ENCODE measurements at regions not wholly inside any gene's neighbourhood (a gene's known extent, or its start where the extent isn't known, plus 50 kb on each side); places are given as distances from the start of the nearest gene placed in this dataset.
A peak's percentile ranks its signal among the peaks of the same experiment; 100 is the strongest.

GRCh38 chr2:19736191-19736831 lies 165.5 kb downstream of the TTC32 start:
- H3K4me3 ChIP-seq (ENCODE audit: low read length), result no peak overlapping the region
- DNase-seq (ENCODE audit: low read depth, low spot score), result no peak

DNA sequence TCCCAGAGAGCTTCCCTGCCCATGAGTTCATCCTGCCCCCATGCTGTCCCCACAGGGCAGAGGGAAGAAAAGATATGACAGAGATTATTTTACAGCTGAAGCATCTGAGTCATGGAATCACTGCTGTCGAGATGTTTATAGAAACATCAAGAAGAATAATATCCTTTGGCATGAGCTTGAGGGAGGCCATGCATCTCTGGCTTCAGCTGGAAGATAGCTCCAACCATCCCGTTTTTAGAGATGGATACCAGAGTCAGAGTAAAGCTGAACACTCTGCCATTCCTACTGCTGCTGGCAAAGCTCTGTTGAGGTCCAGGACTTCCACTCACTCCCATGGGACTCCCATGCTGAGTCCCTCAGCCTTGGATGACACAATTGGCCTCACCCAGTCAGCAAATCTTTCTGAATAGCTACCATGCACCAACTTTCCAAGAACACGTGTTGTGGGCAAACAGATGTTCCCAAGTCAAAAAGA lies 167.8 kb downstream of the TTC32 start:
- DNase-seq (ENCODE audit: low read depth, low spot score), result no peak

DNA sequence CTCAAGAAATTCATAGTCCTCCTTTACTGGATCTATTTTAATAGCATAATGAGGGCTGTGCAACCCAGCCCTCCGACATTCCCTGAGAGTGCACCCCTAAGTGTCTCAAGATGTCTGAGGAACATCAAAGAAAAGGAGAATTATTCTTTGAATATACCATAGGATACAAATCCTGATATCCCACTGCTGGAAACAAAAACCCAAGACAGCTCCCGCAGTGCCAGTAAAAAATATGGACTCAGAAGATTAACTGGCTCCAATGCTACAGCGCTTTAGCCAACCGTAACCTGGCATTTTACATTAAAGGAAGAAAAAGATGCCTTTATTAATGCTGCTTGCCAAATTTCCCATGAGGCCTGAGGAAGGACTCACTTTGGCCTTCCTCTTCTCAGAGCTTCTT lies 168.4 kb downstream of the TTC32 start:
- no peak overlapping the region for H3K4me3 ChIP-seq (ENCODE audit: low read length)
- DNase-seq (ENCODE audit: low read depth, low spot score), result no peak

More for the DNA sequence above, 167.8 kb downstream of the TTC32 start:
- no peak overlapping the region for H3K4me3 ChIP-seq (ENCODE audit: low read length)

GRCh38 chr2:19732255-19732654 lies 169.5 kb downstream of the TTC32 start:
- DNase-seq (ENCODE audit: low read depth, low spot score), result no peak
- no peak overlapping the region for H3K4me3 ChIP-seq (ENCODE audit: low read length)

GRCh38 chr2:19731515-19731914 lies 170.3 kb downstream of the TTC32 start:
- H3K4me3 ChIP-seq (ENCODE audit: low read length), result no peak overlapping the region
- DNase-seq (ENCODE audit: low read depth, low spot score), result no peak

GRCh38 chr2:19731037-19731436 lies 170.7 kb downstream of the TTC32 start:
- DNase-seq (ENCODE audit: low read depth, low spot score), result no peak
- no peak overlapping the region for H3K4me3 ChIP-seq (ENCODE audit: low read length)

DNA sequence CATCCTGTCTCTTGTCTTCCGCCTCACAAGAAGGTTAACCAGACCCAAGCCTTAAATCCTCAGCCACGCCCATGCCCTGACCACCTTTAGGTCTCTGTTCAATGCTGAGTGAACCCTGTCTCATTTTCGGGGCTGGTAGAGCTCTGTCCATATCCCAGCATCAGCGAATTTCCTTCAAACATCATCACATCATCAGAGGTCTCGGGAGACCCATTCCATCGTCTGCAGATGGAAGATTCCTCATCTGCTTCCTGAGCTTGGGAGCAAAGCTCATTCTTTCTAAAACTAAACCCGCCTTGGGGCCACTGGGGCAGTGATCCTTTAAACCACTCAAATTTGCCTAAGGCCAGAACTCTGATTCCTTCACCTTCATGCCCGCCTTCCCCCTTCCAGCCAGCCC lies 173.7 kb downstream of the TTC32 start:
- no peak for DNase-seq (ENCODE audit: low read depth, low spot score)
- no peak overlapping the region for H3K4me3 ChIP-seq (ENCODE audit: low read length)

- no peak for DNase-seq (ENCODE audit: low read depth, low spot score)
These were observed 176.4 kb downstream of the TTC32 start for GRCh38 chr2:19725392-19725791.

DNA sequence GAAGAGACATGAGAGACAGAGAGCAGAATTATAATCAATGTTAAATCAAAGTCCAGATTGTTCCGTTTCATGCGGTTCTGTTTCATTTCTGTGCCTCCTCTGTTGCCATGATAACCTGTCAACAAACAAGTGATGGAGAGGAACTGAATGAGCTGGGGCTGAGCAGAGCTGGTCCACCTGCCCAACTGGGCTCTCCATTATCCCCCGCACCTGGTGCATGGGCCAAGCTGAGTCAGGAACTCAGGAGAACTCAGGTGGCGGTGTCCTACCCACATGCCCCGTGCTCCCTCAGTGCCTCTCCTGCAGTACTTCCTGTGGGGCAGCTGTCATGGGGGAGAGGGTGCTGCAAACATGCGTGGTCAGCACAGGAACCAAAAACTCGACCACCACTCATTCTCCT lies 178.8 kb downstream of the TTC32 start:
- no peak for DNase-seq (ENCODE audit: low read depth, low spot score)

More at GRCh38 chr2:19725392-19725791, 176.4 kb downstream of the TTC32 start:
- no peak overlapping the region for H3K4me3 ChIP-seq (ENCODE audit: low read length)

DNA sequence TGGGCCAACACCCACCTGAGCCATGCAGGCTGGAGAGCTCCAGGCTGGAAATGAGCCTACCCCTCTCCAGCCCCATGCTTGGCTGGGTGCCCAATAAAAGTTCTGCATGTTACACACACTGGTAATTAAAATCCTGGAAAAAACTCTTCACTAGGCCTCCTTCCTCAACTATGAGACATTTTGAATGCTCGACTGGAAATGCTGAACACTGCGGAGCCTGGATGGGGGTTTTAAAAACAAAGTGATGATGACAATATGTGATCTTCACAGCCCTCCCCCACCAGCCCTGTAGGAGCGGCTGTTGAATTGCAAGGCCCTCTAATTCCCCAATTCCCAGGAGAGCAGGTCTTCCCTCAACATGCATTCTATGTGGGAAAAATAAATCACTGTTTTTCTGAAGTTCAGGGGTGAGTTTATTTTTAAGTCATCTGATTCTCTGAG lies 179.2 kb downstream of the TTC32 start:
- no peak for DNase-seq (ENCODE audit: low read depth, low spot score)
- H3K4me3 ChIP-seq (ENCODE audit: low read length), result no peak overlapping the region

More for the DNA sequence above, 178.8 kb downstream of the TTC32 start:
- H3K4me3 ChIP-seq (ENCODE audit: low read length), result no peak overlapping the region

GRCh38 chr2:19720306-19720705 lies 181.5 kb downstream of the TTC32 start:
- no peak for DNase-seq (ENCODE audit: low read depth, low spot score)

DNA sequence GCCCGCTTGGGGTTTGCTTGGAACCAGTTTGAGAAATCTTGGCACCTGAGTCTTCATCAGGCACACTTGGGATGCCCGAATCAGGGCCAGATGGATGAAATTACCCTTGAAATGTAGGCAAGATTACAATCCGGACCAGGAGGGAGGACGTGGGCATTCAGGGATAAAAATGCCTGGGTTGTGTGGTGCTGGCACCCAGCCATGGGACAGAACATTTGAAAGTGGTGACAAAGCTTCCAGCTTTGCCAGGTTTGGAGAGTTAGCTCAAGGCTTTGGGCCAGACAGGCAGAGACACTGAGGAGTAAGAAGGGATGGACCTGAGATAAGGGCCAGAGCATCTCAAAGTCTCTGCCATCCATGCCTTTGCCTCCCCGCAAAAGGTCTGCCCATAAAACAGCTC lies 182.2 kb downstream of the TTC32 start:
- DNase-seq (ENCODE audit: low read depth, low spot score), result no peak
- H3K4me3 ChIP-seq (ENCODE audit: low read length), result no peak overlapping the region

More at GRCh38 chr2:19720306-19720705, 181.5 kb downstream of the TTC32 start:
- no peak overlapping the region for H3K4me3 ChIP-seq (ENCODE audit: low read length)

DNA sequence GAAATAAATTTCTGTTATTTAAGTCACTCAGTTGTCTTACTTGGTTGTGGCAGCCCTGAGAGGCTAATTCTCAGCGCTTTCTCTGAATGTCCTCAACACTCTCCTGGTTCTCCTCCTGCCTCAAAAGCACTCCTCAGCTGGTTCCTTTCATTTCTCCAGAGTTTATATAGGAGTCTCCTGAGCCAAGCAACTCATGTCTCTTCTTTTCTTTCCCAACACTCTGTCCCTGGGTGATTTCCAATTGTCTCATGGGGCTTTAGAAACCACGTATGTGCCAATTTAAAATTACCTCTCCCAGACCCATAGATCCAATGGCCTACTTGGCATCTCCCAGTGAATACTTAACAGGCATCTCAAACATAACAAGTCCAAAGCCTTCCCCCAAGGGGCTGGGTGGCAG lies 184.3 kb downstream of the TTC32 start:
- H3K4me3 ChIP-seq (ENCODE audit: low read length), result no peak overlapping the region
- no peak for DNase-seq (ENCODE audit: low read depth, low spot score)

DNA sequence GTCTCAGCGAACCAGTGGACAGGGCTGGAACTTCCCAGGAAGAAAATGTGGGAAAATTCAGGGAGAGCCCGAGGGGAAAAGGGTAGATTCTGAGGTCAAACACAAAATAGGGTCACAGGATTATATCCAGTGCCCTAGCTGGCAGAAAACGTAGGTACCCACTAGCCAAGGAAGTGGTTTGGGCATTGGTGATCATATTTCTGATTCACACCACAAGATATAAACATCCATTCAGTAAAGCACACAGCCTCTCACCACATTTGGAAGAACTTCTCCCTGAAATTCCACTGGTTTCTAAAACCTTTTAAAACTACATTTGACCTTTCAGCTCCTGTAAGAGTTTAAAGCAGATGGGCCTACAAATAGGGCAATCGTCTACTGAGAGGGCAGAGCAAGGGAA lies 186.9 kb downstream of the TTC32 start:
- no peak for DNase-seq (ENCODE audit: low read depth, low spot score)
- H3K4me3 ChIP-seq (ENCODE audit: low read length), result no peak overlapping the region

DNA sequence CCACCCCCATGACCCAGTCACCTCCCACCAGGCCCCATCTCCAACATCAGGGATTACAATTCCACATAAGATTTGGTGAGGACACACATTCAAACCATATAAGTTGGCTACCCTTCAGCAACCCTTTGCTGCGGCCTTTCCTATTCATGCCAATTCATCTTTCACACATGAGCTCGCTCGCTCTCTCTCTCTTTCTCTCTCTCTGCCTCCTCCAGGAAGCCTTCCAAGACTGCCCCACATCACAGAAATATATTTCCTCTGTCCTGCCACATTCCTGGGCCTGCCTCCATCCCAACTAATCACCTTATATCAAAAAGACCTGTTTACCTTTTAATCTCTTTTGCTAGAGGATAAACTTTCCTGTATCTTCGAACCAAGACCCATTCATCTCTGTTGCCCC lies 188.9 kb downstream of the TTC32 start:
- H3K4me3 ChIP-seq (ENCODE audit: low read length), result no peak overlapping the region
- DNase-seq (ENCODE audit: low read depth, low spot score), result no peak

DNA sequence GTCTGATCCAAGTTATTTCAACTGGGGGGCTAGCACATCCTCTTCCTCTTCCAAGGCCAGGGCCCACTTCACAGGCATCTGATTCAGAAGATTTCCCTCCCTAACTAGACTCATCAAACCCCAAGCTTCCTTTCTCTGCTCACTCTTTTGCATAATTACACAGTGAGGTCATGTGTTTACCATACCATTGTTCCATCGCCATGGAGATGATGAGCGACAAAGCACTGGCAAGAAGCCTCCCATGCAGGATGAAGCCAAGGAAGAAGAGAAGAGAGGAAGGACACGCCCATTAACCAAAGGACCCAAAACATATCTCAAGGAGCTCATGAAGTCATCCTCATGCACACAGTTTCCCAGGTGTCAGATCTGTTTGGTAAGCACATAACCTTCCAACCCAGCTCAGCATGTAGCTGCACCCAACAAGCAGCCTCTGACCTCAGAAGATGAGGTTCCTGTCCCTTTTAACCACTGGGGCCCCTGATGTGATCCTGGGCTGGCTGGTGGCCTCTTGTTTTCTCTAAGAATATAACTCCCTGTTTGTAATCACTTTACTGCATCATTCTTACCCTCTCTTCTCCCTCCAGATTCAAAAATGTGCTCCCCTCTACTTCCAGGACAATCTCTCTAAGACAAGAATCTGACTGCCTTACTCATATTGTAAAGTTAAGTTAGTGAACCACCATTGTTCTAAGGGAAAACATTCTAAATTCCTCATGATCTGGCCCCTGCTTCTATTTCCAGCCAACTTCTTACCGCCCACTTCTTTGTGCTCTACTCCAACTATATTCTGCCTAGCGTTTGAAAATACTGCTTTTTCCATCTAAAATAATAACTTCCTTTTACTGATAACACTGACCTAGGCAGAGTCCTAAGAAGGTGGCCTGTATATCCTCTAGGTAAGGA lies 190.1 kb downstream of the TTC32 start:
- peak; percentile 7 for DNase-seq (ENCODE audit: low read depth, low spot score)
- no peak overlapping the region for H3K4me3 ChIP-seq (ENCODE audit: low read length)

DNA sequence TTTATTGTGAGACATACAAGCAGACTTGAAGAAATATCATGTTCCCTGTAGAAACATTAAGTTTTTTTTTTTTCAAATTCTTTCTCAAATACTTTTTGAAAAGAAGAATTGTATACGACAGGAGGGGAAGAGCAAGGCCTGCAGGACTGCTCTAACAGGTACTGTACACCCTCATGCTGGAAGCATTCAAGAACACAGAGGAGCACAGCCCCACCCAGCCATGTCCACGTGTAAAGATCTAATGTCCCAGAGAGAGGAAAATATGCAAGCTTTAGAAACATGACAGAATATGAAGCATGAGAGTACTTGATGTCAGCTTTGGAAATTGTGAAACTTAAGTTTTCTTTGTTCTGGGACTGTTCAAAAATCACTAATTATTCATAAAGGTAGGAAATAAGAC lies 191.6 kb downstream of the TTC32 start:
- no peak overlapping the region for H3K4me3 ChIP-seq (ENCODE audit: low read length)
- no peak for DNase-seq (ENCODE audit: low read depth, low spot score)

GRCh38 chr2:19709553-19709952 lies 192.2 kb downstream of the TTC32 start:
- no peak for DNase-seq (ENCODE audit: low read depth, low spot score)
- no peak overlapping the region for H3K4me3 ChIP-seq (ENCODE audit: low read length)

DNA sequence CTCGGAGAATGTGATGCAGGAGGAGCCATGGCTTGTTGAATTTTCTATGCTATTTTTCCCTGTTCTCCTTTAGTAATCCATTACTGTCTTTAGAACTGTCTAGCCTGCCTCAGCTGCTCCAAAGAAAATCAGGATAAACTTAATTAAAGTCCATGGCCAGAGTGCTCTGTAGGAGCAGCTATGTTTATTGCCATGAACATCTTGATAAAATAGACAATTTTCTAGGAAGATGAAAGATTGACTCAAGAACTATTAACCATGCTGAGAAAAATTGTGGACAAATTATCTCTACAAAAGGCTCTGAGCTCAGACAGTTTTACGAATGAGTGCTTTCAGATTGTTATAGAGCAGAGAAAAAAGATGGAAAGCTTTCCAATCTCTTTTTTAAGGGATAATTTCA lies 193.0 kb downstream of the TTC32 start:
- no peak overlapping the region for H3K4me3 ChIP-seq (ENCODE audit: low read length)
- DNase-seq (ENCODE audit: low read depth, low spot score), result no peak

- H3K4me3 ChIP-seq (ENCODE audit: low read length), result no peak overlapping the region
- no peak for DNase-seq (ENCODE audit: low read depth, low spot score)
These were observed 195.5 kb downstream of the TTC32 start for GRCh38 chr2:19706332-19706731.
